Calu3 (cell line): ENCODE measurements at regions not wholly inside any gene's neighbourhood (a gene's known extent, or its start where the extent isn't known, plus 50 kb on each side); places are given as distances from the start of the nearest gene placed in this dataset.

Source experiments
- BruUV-seq: library from RNA; stranded (reverse); fragments of 400-500 nt; replicated peaks from 2 replicates; lab custom pipeline; 2021; lab: Mats Ljungman, UMichigan
- CTCF ChIA-PET: fragments of 300-600 bp; sonication (Branson Sonifier 250); formaldehyde crosslinking; loops from one replicate; lab custom pipeline; 2022; ENCODE audit warnings: antibody characterized with exemption; lab: Charles Lee
- DNase-seq: peaks from one replicate; pipeline ENCODE4 v3.0.0; 2022
- H3K27ac Mint-ChIP-seq: one replicate; pipeline ENCODE4 v1.8.0; 2022; ENCODE audit warnings: mixed read lengths; ENCODE audit not compliant: unreplicated experiment
- H3K27me3 Mint-ChIP-seq: one replicate; pipeline ENCODE4 v1.8.0; 2022; ENCODE audit warnings: mixed read lengths; ENCODE audit not compliant: unreplicated experiment
- H3K36me3 Mint-ChIP-seq: one replicate; pipeline ENCODE4 v1.8.0; 2022; ENCODE audit warnings: mild to moderate bottlenecking, moderate library complexity, mixed read lengths; ENCODE audit not compliant: insufficient read depth, unreplicated experiment
- H3K4me1 Mint-ChIP-seq: one replicate; pipeline ENCODE4 v1.8.0; 2022; ENCODE audit warnings: mild to moderate bottlenecking, low read depth, mixed read lengths; ENCODE audit not compliant: unreplicated experiment
- H3K4me3 Mint-ChIP-seq: one replicate; pipeline ENCODE4 v1.8.0; 2022; ENCODE audit warnings: mild to moderate bottlenecking, low read depth, moderate library complexity, mixed read lengths; ENCODE audit not compliant: unreplicated experiment
- H3K9me3 Mint-ChIP-seq: one replicate; pipeline ENCODE4 v1.8.0; 2022; ENCODE audit warnings: low read depth, mixed read lengths; ENCODE audit not compliant: unreplicated experiment
- CTCF ChIP-seq: fragments of 200-600 bp; IDR thresholded peaks from one replicate; pipeline ENCODE4 v1.8.0; 2022; ENCODE audit warnings: antibody characterized with exemption; ENCODE audit not compliant: unreplicated experiment
- intact Hi-C: fragments of 100-400 bp; cut with micrococcal nuclease; formaldehyde crosslinking; loops from one replicate; pipeline ENCODE4 v1.10.0; 2022; ENCODE audit not compliant: unreplicated experiment

GRCh38 chr3:72383883-72384282 is 464.4 kb downstream of the SHQ1 start:
- Mint-ChIP-seq H3K36me3 (peaks cover 6% of the 10 kb centered on the region), H3K27ac (no peak overlapping the region), H3K4me3 (no peak overlapping the region), H3K4me1 (peaks cover 27% of the 10 kb centered on the region), H3K9me3 (no peaks in the 10 kb centered on the region), H3K27me3 (no peaks in the 10 kb centered on the region)
- DNase-seq: no peak
- CTCF ChIA-PET: no interaction called here
- TF ChIP-seq CTCF: no peak
- intact Hi-C loops: loop anchor here (5.0 kb wide), 1 partner anchor 438 kb away; no protein-coding TSS in a partner anchor
- no TSS peak for BruUV-seq

- DNase-seq: no peak
- H3K4me3 Mint-ChIP-seq: no peak overlapping the region
- H3K27me3 Mint-ChIP-seq: no peaks in the 10 kb centered on the region
- BruUV-seq: no TSS peak
- intact Hi-C loops: loop anchor here (5.0 kb wide), 1 partner anchor 439 kb away; no protein-coding TSS in a partner anchor
- no peaks in the 10 kb centered on the region for H3K9me3 Mint-ChIP-seq
- H3K36me3 Mint-ChIP-seq: peaks cover 13% of the 10 kb centered on the region
- H3K4me1 Mint-ChIP-seq: peaks cover 27% of the 10 kb centered on the region
- no peak overlapping the region for H3K27ac Mint-ChIP-seq
- no peak for TF ChIP-seq CTCF
- CTCF ChIA-PET: no interaction called here
These were observed 465.0 kb downstream of the SHQ1 start for GRCh38 chr3:72383230-72383629.

- no peak for DNase-seq
- no peak overlapping the region for H3K4me3 Mint-ChIP-seq
- TF ChIP-seq CTCF: no peak
- no peaks in the 10 kb centered on the region for H3K27me3 Mint-ChIP-seq
- intact Hi-C loops: loop anchor here (5.0 kb wide), 1 partner anchor 440 kb away; no protein-coding TSS in a partner anchor
- peaks cover 15% of the 10 kb centered on the region for H3K36me3 Mint-ChIP-seq
- no TSS peak for BruUV-seq
- no peak overlapping the region for H3K27ac Mint-ChIP-seq
- no peaks in the 10 kb centered on the region for H3K9me3 Mint-ChIP-seq
- CTCF ChIA-PET: no interaction called here
- peaks cover 27% of the 10 kb centered on the region for H3K4me1 Mint-ChIP-seq
These were observed 465.8 kb downstream of the SHQ1 start for GRCh38 chr3:72382460-72382859.

GRCh38 chr3:72381584-72381983 is 466.7 kb downstream of the SHQ1 start:
- DNase-seq: no peak
- CTCF ChIA-PET: no interaction called here
- Mint-ChIP-seq H3K4me1 (peaks cover 27% of the 10 kb centered on the region), H3K27me3 (no peaks in the 10 kb centered on the region), H3K27ac (no peak overlapping the region), H3K9me3 (no peaks in the 10 kb centered on the region), H3K36me3 (peaks cover 15% of the 10 kb centered on the region), H3K4me3 (no peak overlapping the region)
- TF ChIP-seq CTCF: no peak
- no TSS peak for BruUV-seq
- intact Hi-C loops: loop anchor here (5.0 kb wide), 1 partner anchor 441 kb away; no protein-coding TSS in a partner anchor
